K562 (cell line): ENCODE measurements at regions not wholly inside any gene's neighbourhood (a gene's known extent, or its start where the extent isn't known, plus 50 kb on each side); places are given as distances from the start of the nearest gene placed in this dataset.

Experiments
- ATAC-seq: fragments of 200-7000 bp; cut with Tn5 transposase; 3 replicates; pipeline ENCODE4 v1.9.1; 2020; ENCODE audit warnings: moderate library complexity
- BruUV-seq: library from RNA; stranded (reverse); fragments of 400-500 nt; replicated peaks from 2 replicates; lab custom pipeline; 2021; lab: Mats Ljungman, UMichigan
- CTCF ChIA-PET: fragments of 300-600 bp; formaldehyde crosslinking; extraction: SDS; loops from one replicate; lab custom pipeline; 2021; ENCODE audit warnings: low intra/inter-chr PET ratio; lab: Yijun Ruan, JAX
- POLR2A ChIA-PET: fragments of 300-600, 350-650 bp; sonication (Branson Sonifier 250); formaldehyde crosslinking; extraction: SDS; loops from one replicate; lab custom pipeline; 2021; ENCODE audit warnings: antibody characterized with exemption, inconsistent platforms; lab: Yijun Ruan, JAX
- DNase-seq, 4 experiments: peaks; one replicate each; pipeline versions ENCODE4 v3.0.0 to v3.0.0-alpha.2; 2011 to 2018; ENCODE audit warnings: low spot score in 3 of 4, mixed read lengths in 3 of 4; ENCODE audit errors: extremely low read depth in 1 of 4
- FAIRE-seq: peaks from 2 replicates; lab custom pipeline; 2011; peaks lifted over from hg19 to GRCh38; lab: Jason Lieb, UNC
- H2AFZ ChIP-seq: 2 replicates; pipeline ENCODE4 v1.6.0; 2011; ENCODE audit warnings: low read depth, low read length, control low read depth, inconsistent platforms
- H3K27ac ChIP-seq: fragments of 200-600 bp; 3 replicates; pipeline ENCODE4 v1.8.0; 2011; ENCODE audit warnings: low read depth, mild to moderate bottlenecking, control low read depth, inconsistent platforms, low read length, moderate library complexity, mixed read lengths; ENCODE audit errors: extremely low read depth
- H3K27me3 ChIP-seq, 2 experiments: fragments of 300-600 bp in 1 of 2; 2 replicates in 1 of 2; 3 replicates in 1 of 2; pipeline versions ENCODE4 v1.6.0 to v1.8.0; 2011; ENCODE audit warnings: inconsistent platforms in 2 of 2, low read length in 2 of 2, mild to moderate bottlenecking in 1 of 2, mixed read lengths in 1 of 2, moderate library complexity in 1 of 2; ENCODE audit not compliant: control insufficient read depth in 2 of 2, insufficient read depth in 2 of 2
- H3K36me3 ChIP-seq: fragments of 300-600 bp; 3 replicates; pipeline ENCODE4 v1.8.0; 2011; ENCODE audit warnings: mild to moderate bottlenecking, low read length, inconsistent platforms; ENCODE audit not compliant: control insufficient read depth, insufficient read depth
- H3K4me1 ChIP-seq, 2 experiments: fragments of 200-600 bp in 1 of 2; replicated peaks in 1 of 2; 2 replicates in 1 of 2; 3 replicates in 1 of 2; pipeline versions ENCODE4 v1.5.1 to v1.8.0; 2011; ENCODE audit warnings: inconsistent platforms in 2 of 2, low read length in 2 of 2, mild to moderate bottlenecking in 1 of 2, mixed read lengths in 1 of 2, moderate library complexity in 1 of 2; ENCODE audit not compliant: control insufficient read depth in 2 of 2, insufficient read depth in 2 of 2
- H3K4me2 ChIP-seq: 2 replicates; pipeline ENCODE4 v1.6.1; 2011; ENCODE audit warnings: low read length, control low read depth, inconsistent platforms, mixed read lengths; ENCODE audit not compliant: insufficient read depth
- H3K4me3 ChIP-seq: fragments of 200-600 bp; sonication (generic), shearing (Covaris generic); 2 replicates; pipeline ENCODE4 v1.5.1; 2016; ENCODE audit warnings: control low read depth, inconsistent platforms
- H3K79me2 ChIP-seq: fragments of 200-600 bp; 3 replicates; pipeline ENCODE4 v1.8.0; 2011; ENCODE audit warnings: low read length, inconsistent platforms; ENCODE audit not compliant: control insufficient read depth, insufficient read depth
- H3K9ac ChIP-seq, 2 experiments: 2 replicates each; pipeline versions ENCODE4 v1.6.0 to v1.6.1; 2011; ENCODE audit warnings: low read depth in 2 of 2, low read length in 2 of 2, control low read depth in 1 of 2, inconsistent platforms in 1 of 2, mild to moderate bottlenecking in 1 of 2, mixed read lengths in 1 of 2; ENCODE audit not compliant: insufficient read depth in 1 of 2
- H3K9me1 ChIP-seq: one replicate; pipeline ENCODE4 v1.6.0; 2011; ENCODE audit warnings: inconsistent platforms, mild to moderate bottlenecking, low read length, moderate library complexity; ENCODE audit not compliant: control insufficient read depth, insufficient read depth
- H3K9me3 ChIP-seq: replicated peaks from 2 replicates; pipeline ENCODE4 v1.5.1; 2011; ENCODE audit warnings: low read depth, low read length, inconsistent platforms; ENCODE audit not compliant: control insufficient read depth, insufficient read depth
- H4K20me1 ChIP-seq: replicated peaks from 2 replicates; pipeline ENCODE4 v1.6.1; 2011; ENCODE audit warnings: low read length, inconsistent platforms, mixed read lengths; ENCODE audit not compliant: control insufficient read depth, insufficient read depth
- CAMTA2 ChIP-seq: fragments of 250-450 bp; sonication (Bioruptor Pico); conservative IDR thresholded peaks from 2 replicates; pipeline ENCODE4 v1.5.1; 2022
- CBX8 ChIP-seq: fragments of 200-600 bp; sonication (generic); IDR thresholded peaks from 2 replicates; pipeline ENCODE4 v1.6.1; 2012; ENCODE audit warnings: borderline replicate concordance, mixed run types, low read depth, mild to moderate bottlenecking, moderate library complexity, mixed read lengths, low read length, control low read depth, inconsistent platforms; ENCODE audit not compliant: poor library complexity, severe bottlenecking; ENCODE audit errors: extremely low read depth
- ELF4 ChIP-seq: fragments of 450-650 bp; formaldehyde crosslinking; IDR thresholded peaks from 2 replicates; pipeline ENCODE4 v1.4.0; 2022; ENCODE audit warnings: missing genetic modification characterization
- GTF2E2 ChIP-seq: fragments of 200-800 bp; sonication (Bioruptor generic); IDR thresholded peaks from 2 replicates; pipeline ENCODE4 v1.6.1; 2016; ENCODE audit warnings: missing genetic modification characterization, missing compliant biosample characterization
- KLF16 ChIP-seq: IDR thresholded peaks from 2 replicates; pipeline ENCODE4 v1.6.1; 2016; ENCODE audit warnings: antibody characterized with exemption
- MLLT1 ChIP-seq, 2 experiments: fragments of 450-650 bp; IDR thresholded peaks; 2 replicates each; pipeline ENCODE4 v1.6.1; 2016
- MTA2 ChIP-seq: fragments of 450-650 bp; IDR thresholded peaks from 2 replicates; pipeline ENCODE4 v1.6.1; 2016; ENCODE audit warnings: low read depth
- NFYB ChIP-seq: IDR thresholded peaks from 2 replicates; pipeline ENCODE4 v1.6.1; 2011; ENCODE audit warnings: mild to moderate bottlenecking, moderate library complexity; ENCODE audit not compliant: insufficient read length; ENCODE audit errors: extremely low read depth
- PML ChIP-seq: IDR thresholded peaks from 2 replicates; pipeline ENCODE4 v1.6.1; 2012; ENCODE audit warnings: low read length, inconsistent platforms
- SMC3 ChIP-seq: conservative IDR thresholded peaks from 2 replicates; pipeline ENCODE4 v1.6.1; 2011; ENCODE audit warnings: low read depth, low read length, improper control_type of control experiment; ENCODE audit not compliant: insufficient read depth
- ZFP36 ChIP-seq: fragments of 150-350 bp; IDR thresholded peaks from 2 replicates; pipeline ENCODE4 v1.6.1; 2018; ENCODE audit warnings: low read length, low read depth; ENCODE audit not compliant: partially characterized antibody
- ZFPM2 ChIP-seq: fragments of 250-450 bp; sonication (Bioruptor Pico); IDR thresholded peaks from 2 replicates; pipeline ENCODE4 v1.5.1; 2022; ENCODE audit warnings: mild to moderate bottlenecking
- ZKSCAN3 ChIP-seq: fragments of 250-450 bp; sonication (Bioruptor Pico); IDR thresholded peaks from 2 replicates; pipeline ENCODE4 v1.4.0; 2020
- ZMIZ1 ChIP-seq, 2 experiments: fragments of 150-350 bp in 1 of 2; IDR thresholded peaks; 2 replicates each; pipeline ENCODE4 v1.6.1; 2012 to 2016; ENCODE audit warnings: low read depth in 2 of 2, low read length in 2 of 2, mild to moderate bottlenecking in 1 of 2, moderate library complexity in 1 of 2
- WGBS: fragments of 100-300 bp; shearing (Covaris generic); methylation state at CpG from one replicate; pipeline ENCODE4 v1.1.6; 2016; ENCODE audit warnings: low coverage, mixed read lengths; ENCODE audit not compliant: insufficient coverage; ENCODE audit errors: missing lambda C conversion rate; 5-methylcytosine and 5-hydroxymethylcytosine counted together
- in situ Hi-C: fragments of 300-500 bp; cut with MboI; formaldehyde crosslinking; loops from 4 replicates; pipeline ENCODE4 v1.15.0; 2018; ENCODE audit warnings: inconsistent platforms, mixed read lengths
- intact Hi-C: fragments of 100-400 bp; cut with micrococcal nuclease; formaldehyde crosslinking; loops from 2 replicates; pipeline ENCODE4 v1.14.2; 2022

- H3K27ac ChIP-seq, result no peak overlapping the region
- no peaks in the 10 kb centered on the region for H3K36me3 ChIP-seq
- ATAC-seq (no peak), DNase-seq (no peak), FAIRE-seq (no peak)
- no peaks in the 10 kb centered on the region for H3K27me3 ChIP-seq
- no peaks in the 10 kb centered on the region for H3K9me1 ChIP-seq
- no peaks in the 10 kb centered on the region for H4K20me1 ChIP-seq
- no peak overlapping the region for H3K9ac ChIP-seq
- intact Hi-C loops, result no loop called here
- H3K4me1 ChIP-seq, result no peaks in the 10 kb centered on the region
- no peak for TF ChIP-seq ZKSCAN3 (CRISPR knock-in tag)
- no peak for TF ChIP-seq SMC3
- no peak for TF ChIP-seq GTF2E2 (tag)
- no peak for TF ChIP-seq ZFP36
- TF ChIP-seq ZFPM2 (CRISPR knock-in tag), result no peak
- no peaks in the 10 kb centered on the region for H3K79me2 ChIP-seq
- no peak overlapping the region for H3K4me3 ChIP-seq
- H3K9me3 ChIP-seq, result no peaks in the 10 kb centered on the region
- WGBS, result 9% methylated on average over 2 of the region's 2 CpGs
- in situ Hi-C loops, result no loop called here
- no peak overlapping the region for H2AFZ ChIP-seq
- BruUV-seq, result no TSS peak
- H3K4me2 ChIP-seq, result no peak overlapping the region
- CTCF ChIA-PET, result no interaction called here
- POLR2A ChIA-PET, result no interaction called here
Measured at GRCh38 chr5:93924628-93925027, 183.2 kb upstream of the POU5F2 start.

- CTCF ChIA-PET, result no interaction called here
- WGBS, result 21% methylated on average over 3 of the region's 5 CpGs
- Histone ChIP-seq H3K4me3 (no peak overlapping the region), H3K9me1 (no peaks in the 10 kb centered on the region), H3K27me3 (no peaks in the 10 kb centered on the region), H3K4me1 (no peaks in the 10 kb centered on the region), H3K79me2 (no peaks in the 10 kb centered on the region), H3K4me2 (no peak overlapping the region), H3K36me3 (no peaks in the 10 kb centered on the region), H3K9ac (no peak overlapping the region), H4K20me1 (no peaks in the 10 kb centered on the region), H3K27ac (no peak overlapping the region), H3K9me3 (no peaks in the 10 kb centered on the region), H2AFZ (no peak overlapping the region)
- no peak for ATAC-seq
- no TSS peak for BruUV-seq
- DNase-seq, result no peak
- POLR2A ChIA-PET, result no interaction called here
- in situ Hi-C loops, result no loop called here
- intact Hi-C loops, result no loop called here
- FAIRE-seq, result no peak
- TF ChIP-seq ELF4 (CRISPR knock-in tag), result no peak
- no peak for TF ChIP-seq NFYB
- no peak for TF ChIP-seq CAMTA2 (CRISPR knock-in tag)
- TF ChIP-seq MTA2, result no peak
- no peak for TF ChIP-seq CBX8
- TF ChIP-seq ZMIZ1 (IDR thresholded peaks at IDR 0.05; ENCODE audit: low read depth in 2 of 2, low read length in 2 of 2), result no peak
- TF ChIP-seq KLF16, result no peak
- no peak for TF ChIP-seq MLLT1 (IDR thresholded peaks at IDR 0.05)
- TF ChIP-seq PML, result no peak
Measured at GRCh38 chr5:93922551-93922950, 181.2 kb upstream of the POU5F2 start.
